KMS-11 (cell line): ENCODE measurements at regions not wholly inside any gene's neighbourhood (a gene's known extent, or its start where the extent isn't known, plus 50 kb on each side); places are given as distances from the start of the nearest gene placed in this dataset.

Experiments used
- H2AFZ ChIP-seq: fragments of 200-600 bp; sonication (generic); 2 replicates; pipeline ENCODE4 v1.6.1; 2016; ENCODE audit warnings: antibody characterized with exemption, mixed run types, low read depth
- H3K27ac ChIP-seq: fragments of 200-600 bp; sonication (generic); 2 replicates; pipeline ENCODE4 v1.6.1; 2016; ENCODE audit warnings: mild to moderate bottlenecking, mixed run types
- H3K27me3 ChIP-seq: fragments of 200-600 bp; sonication (generic); 2 replicates; pipeline ENCODE4 v1.6.1; 2017; ENCODE audit warnings: mild to moderate bottlenecking, low read depth, mixed run types, moderate library complexity; ENCODE audit not compliant: insufficient read depth
- H3K36me3 ChIP-seq: fragments of 200-600 bp; sonication (generic); 2 replicates; pipeline ENCODE4 v1.6.1; 2017; ENCODE audit warnings: mild to moderate bottlenecking, mixed run types; ENCODE audit not compliant: insufficient read depth
- H3K4me1 ChIP-seq: fragments of 200-600 bp; sonication (generic); 2 replicates; pipeline ENCODE4 v1.6.1; 2016; ENCODE audit warnings: mild to moderate bottlenecking, low read depth, mixed run types; ENCODE audit not compliant: poor library complexity, severe bottlenecking
- H3K4me2 ChIP-seq: fragments of 200-600 bp; sonication (generic); 2 replicates; pipeline ENCODE4 v1.7.0; 2016; ENCODE audit warnings: mild to moderate bottlenecking, mixed run types
- H3K4me3 ChIP-seq: fragments of 200-600 bp; sonication (generic); IDR thresholded peaks from 2 replicates; pipeline ENCODE4 v1.6.1; 2017; ENCODE audit warnings: low read depth, low read length, mixed read lengths; ENCODE audit not compliant: insufficient read depth
- H3K79me2 ChIP-seq: fragments of 200-600 bp; sonication (generic); 2 replicates; pipeline ENCODE4 v1.6.1; 2016; ENCODE audit warnings: low read depth, mixed run types; ENCODE audit not compliant: insufficient read depth
- H3K9ac ChIP-seq: fragments of 200-600 bp; sonication (generic); 2 replicates; pipeline ENCODE4 v1.6.1; 2016; ENCODE audit warnings: mild to moderate bottlenecking, mixed run types
- H4K20me1 ChIP-seq: fragments of 200-600 bp; sonication (generic); 2 replicates; pipeline ENCODE4 v1.6.1; 2016; ENCODE audit warnings: mild to moderate bottlenecking, mixed run types; ENCODE audit not compliant: insufficient read depth
- CTCF ChIP-seq: fragments of 200-600 bp; sonication (generic); conservative IDR thresholded peaks from 2 replicates; pipeline ENCODE4 v1.6.1; 2017; ENCODE audit warnings: low read depth, mild to moderate bottlenecking, antibody characterized with exemption, low read length, moderate library complexity, mixed read lengths

GRCh38 chr14:53766601-53767000, 190.0 kb downstream of the BMP4 start:
- no peaks in the 10 kb centered on the region for H3K4me1 ChIP-seq

GRCh38 chr14:53766106-53766505, 190.5 kb downstream of the BMP4 start:
- TF ChIP-seq CTCF, result no peak
- H3K79me2 ChIP-seq, result no peaks in the 10 kb centered on the region
- no peak overlapping the region for H3K27ac ChIP-seq
- no peak overlapping the region for H3K4me2 ChIP-seq
- no peak overlapping the region for H2AFZ ChIP-seq
- H3K27me3 ChIP-seq, result no peaks in the 10 kb centered on the region
- H3K36me3 ChIP-seq, result no peaks in the 10 kb centered on the region
- H4K20me1 ChIP-seq, result no peaks in the 10 kb centered on the region
- no peaks in the 10 kb centered on the region for H3K4me1 ChIP-seq
- H3K4me3 ChIP-seq, result no peak overlapping the region
- H3K9ac ChIP-seq, result no peak overlapping the region

More at GRCh38 chr14:53766601-53767000, 190.0 kb downstream of the BMP4 start:
- H3K36me3 ChIP-seq, result no peaks in the 10 kb centered on the region
- H3K27ac ChIP-seq, result no peak overlapping the region
- H2AFZ ChIP-seq, result no peak overlapping the region
- no peak overlapping the region for H3K9ac ChIP-seq
- H3K4me2 ChIP-seq, result no peak overlapping the region
- no peaks in the 10 kb centered on the region for H4K20me1 ChIP-seq
- no peaks in the 10 kb centered on the region for H3K79me2 ChIP-seq
- no peaks in the 10 kb centered on the region for H3K27me3 ChIP-seq
- TF ChIP-seq CTCF, result no peak
- no peak overlapping the region for H3K4me3 ChIP-seq

- H3K4me2 ChIP-seq, result no peak overlapping the region
- no peaks in the 10 kb centered on the region for H3K36me3 ChIP-seq
- no peaks in the 10 kb centered on the region for H4K20me1 ChIP-seq
- no peaks in the 10 kb centered on the region for H3K27me3 ChIP-seq
- TF ChIP-seq CTCF, result no peak
- no peak overlapping the region for H3K9ac ChIP-seq
- H3K4me3 ChIP-seq, result no peak overlapping the region
- no peaks in the 10 kb centered on the region for H3K4me1 ChIP-seq
- no peaks in the 10 kb centered on the region for H3K79me2 ChIP-seq
- no peak overlapping the region for H3K27ac ChIP-seq
- H2AFZ ChIP-seq, result no peak overlapping the region
Observed at GRCh38 chr14:53764846-53765245, 191.8 kb downstream of the BMP4 start.

- Histone ChIP-seq H2AFZ (no peak overlapping the region), H3K27me3 (no peaks in the 10 kb centered on the region), H3K27ac (no peak overlapping the region), H3K4me3 (no peak overlapping the region), H3K36me3 (no peaks in the 10 kb centered on the region), H3K4me2 (no peak overlapping the region), H3K4me1 (no peaks in the 10 kb centered on the region), H4K20me1 (no peaks in the 10 kb centered on the region), H3K9ac (no peak overlapping the region), H3K79me2 (no peaks in the 10 kb centered on the region)
- TF ChIP-seq CTCF, result no peak
Observed at GRCh38 chr14:53758141-53758540, 198.5 kb downstream of the BMP4 start.
